ENCODE measurements at regions not wholly inside any gene's neighbourhood (a gene's known extent, or its start where the extent isn't known, plus 50 kb on each side); places are given as distances from the start of the nearest gene placed in this dataset.
"Not testable (repeated sequence)": the region's sequence is repeated elsewhere in the genome, so short reads cannot be mapped to it uniquely, and the experiment has no call there.

DNA sequence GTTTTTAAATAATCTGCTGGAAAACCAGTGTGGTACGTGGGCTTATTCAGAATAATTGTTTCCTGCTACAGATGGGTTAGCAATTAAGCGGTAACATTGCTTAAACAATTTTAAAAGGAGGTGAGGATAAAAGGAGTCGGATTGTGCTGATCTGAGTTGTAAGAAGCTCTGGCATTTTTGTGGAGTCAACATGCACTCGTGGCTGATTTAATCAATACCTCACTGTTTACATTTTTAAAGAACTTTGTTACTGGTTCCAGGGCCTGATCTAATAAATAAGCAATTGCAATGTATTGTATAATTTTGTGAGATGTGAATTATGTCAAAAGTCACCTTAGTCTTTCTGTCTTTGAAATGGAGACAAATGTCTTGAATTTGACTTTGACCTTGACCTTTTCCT, 474.0 kb downstream of the SETD4 start:
- DNase-seq: no peak

DNA sequence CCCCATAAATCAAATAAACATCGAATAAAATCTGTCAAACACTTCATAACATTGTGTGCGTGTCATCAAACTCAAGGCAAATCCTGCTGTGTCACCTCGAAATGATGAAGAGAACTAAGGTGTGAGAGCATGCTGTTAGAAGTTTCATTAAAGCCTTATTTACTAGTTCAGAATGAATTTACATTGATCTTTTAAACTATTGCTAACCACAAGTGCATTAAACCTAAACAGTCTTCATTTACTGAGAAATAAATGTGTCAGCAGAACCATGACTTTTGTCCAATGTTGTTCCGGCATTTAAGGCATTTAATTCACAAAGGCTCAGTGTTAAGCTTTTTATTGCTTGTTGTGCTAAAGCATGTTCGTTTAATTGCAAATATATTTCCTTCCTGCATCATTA, 474.4 kb downstream of the SETD4 start:
- no peak for DNase-seq

DNA sequence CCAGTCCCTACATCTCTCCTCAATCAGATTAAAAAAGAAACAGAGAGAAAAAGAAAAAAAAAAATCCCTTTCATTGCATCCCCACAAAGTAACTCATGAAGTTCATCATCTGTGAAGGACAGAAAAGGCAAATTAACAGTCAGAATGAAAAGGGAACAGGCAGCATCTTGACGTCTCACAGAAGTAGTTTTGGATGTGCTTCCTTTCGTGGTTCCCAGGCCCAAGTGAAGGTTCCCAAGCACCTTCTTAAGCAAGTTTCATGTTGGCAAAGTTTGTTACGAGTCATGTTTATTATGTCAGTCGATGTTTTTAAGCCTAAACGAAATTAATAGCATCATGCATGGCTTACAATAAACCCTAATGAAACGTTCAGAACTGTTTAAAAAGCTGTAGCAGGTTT, 475.2 kb downstream of the SETD4 start:
- no peak for DNase-seq

DNA sequence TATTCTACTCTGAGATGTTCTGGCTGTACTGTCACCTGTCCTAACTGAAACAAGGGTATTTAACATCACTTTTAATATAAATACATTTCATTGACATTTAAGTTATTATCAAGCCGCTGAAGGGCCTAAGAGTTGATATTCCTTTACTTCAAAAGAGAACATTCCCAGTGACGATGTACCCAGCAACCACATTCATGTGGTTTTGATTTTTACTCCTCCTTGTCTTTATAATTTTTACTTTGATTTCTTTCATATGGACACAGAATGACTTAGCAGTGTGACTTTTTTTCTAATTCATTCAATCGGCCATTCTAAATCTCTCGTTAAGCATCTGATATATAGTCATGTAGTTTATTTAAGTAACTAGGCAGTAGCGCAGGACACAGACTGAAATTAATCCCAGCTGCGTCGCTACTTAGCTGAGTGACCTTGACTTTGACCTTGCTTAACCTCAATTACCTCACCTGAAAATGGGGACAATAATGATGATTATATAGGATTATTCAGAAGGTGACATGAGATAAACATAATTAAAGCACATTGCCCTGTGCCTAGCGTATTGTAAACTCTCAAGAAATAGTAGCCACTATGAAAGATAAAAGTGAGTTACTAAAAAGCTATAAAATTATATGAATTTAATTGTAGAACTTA, 476.6 kb downstream of the SETD4 start:
- DNase-seq: no peak

DNA sequence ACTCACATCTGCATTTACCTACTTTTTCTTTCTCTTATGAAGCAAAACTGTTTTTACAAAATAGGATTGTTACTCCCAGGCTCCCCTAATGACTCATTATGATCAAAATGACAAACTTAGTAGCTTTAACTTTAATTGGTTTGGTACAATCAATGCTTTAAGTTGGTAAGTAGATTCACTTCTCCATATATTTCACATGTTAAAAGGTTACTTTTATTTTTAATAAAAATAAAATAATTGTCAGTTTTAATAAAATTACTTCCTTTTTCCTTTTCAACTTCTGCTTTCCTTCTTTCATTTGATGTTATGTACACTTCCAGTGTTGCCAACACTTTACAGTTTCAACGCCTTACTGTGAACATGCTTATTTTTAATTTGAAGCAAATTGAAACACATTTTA, 477.6 kb downstream of the SETD4 start:
- no peak for DNase-seq

DNA sequence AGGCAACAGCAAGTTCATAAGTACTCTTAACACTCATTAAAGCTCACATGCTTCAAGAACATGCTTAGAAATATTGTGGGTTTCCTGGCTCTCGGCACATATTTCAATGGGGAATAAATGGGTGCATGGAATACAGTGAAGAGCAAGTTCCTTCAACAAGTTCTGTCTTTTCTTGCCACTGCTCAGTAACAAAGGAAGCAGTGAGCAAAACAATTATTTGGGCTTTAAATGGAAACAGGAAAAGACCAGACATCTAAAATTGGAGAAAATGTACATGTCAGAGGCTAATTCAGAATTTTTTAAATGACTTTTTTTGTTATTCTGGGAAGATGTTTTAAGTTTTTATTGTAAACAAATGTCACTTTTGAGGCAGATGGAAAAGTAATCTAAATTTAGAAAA, 478.7 kb downstream of the SETD4 start:
- DNase-seq: no peak

DNA sequence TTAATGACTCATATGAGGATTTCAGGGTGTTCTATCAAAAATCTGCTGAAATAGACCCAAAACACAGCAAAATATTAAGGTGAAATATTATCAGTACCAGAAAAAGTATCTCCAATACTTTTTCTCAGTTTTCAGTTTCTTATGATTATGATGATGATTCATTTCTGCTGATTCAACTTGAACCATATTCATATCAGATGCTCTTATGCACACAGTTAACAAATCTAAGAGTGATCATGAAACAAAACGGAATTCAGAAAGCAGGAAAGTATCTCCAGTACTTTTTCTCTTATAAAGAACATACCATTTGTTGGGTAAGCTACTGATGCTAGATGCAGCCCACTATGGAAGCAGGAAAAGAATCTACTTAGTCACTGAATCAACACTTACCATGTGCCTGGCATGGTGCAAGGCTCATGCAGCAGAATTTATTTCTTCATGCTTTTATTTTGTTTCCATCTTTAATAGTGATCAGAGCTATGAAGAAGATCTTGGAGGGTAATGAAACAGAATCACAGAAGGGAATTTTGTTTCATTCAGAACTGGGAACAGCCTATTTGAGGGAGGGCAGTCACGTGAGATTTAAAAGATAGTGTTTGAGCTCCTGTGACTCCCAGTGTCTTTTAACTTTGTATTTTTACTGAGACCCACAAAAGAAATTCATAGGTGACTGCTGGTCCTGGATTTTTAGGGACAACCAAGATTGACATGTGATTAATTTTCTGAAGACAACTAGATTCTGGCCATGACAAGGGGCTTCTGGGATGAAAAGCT, 480.6 kb downstream of the SETD4 start:
- DNase-seq: no peak

DNA sequence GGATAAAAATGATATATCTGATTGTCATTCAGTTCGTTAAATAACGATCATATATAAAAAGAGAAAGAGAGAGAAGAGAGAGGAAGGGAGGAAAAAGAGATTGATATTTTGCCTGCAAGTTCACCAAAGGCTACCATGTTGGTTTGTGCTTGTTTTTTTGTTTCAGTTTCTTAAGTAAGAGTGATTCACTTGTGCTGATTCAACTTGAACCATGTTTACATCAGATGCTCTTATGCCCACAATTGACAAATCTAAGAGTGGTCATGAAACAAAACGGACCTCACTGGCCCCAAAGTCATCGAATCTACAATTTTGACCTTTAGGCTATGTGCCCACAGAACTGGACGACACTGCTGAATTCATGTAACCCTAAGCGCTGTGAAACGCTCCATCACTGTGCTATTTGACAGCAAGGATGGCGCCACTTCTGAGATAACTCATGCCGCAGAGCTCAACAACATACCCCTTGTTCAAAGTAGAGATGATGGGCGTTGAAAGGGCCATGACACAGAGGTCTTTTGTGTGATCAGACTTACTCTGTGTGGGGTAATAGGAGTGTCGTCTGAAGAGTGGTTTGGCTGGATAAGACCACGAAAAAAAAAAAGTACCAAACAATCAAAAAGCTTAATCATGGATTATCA, 481.4 kb downstream of the SETD4 start:
- DNase-seq: peak; percentile 10

DNA sequence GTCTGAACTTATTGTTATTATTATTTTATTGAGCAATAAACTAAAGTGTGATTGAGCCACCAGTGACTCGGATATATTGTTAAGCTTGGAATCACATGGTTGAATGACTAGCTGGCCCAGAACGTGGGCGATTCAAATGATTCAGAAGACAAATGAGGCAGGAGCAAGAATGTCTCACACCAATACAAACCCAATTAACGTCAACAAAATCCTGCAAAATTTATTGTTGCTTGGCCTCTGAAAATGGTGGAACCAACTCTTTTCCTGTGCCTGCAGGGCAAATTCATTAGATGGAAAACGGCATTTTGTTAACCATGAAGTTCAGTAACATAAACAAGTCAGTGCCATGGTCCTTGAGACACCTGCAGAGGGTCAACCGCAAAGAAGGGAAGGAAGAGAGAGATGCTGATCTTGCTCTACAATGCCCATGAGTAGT, 482.0 kb downstream of the SETD4 start:
- no peak for DNase-seq

DNA sequence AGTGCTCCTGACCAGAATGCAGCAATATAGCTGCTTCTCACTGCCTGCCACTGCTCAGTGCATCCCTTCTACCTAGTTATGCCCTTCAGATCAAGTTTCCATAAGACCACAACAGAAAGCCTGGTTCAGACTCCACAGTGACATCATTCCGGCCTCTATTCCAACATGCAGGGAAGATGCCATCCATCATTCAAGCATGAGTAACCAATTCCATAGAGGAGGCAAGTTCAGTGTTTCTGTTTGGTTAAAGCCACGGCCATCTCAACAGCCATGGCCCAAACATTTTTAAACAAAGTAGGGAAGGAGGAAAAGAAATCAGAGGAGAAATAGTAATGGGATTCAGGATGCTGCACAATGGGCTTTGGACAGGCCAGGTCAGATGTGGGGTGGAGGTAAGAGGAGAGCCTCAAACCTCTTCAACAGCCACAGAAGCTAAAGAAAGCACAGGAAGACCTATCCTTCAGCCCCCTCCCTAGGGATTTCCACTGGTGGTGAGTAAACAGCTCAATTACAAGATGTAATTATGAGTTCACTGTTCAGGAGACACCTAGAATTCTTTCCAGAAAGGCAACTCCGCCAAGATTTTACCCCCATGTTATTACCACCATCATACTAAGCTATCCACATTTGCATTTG, 484.9 kb downstream of the SETD4 start:
- DNase-seq: no peak

DNA sequence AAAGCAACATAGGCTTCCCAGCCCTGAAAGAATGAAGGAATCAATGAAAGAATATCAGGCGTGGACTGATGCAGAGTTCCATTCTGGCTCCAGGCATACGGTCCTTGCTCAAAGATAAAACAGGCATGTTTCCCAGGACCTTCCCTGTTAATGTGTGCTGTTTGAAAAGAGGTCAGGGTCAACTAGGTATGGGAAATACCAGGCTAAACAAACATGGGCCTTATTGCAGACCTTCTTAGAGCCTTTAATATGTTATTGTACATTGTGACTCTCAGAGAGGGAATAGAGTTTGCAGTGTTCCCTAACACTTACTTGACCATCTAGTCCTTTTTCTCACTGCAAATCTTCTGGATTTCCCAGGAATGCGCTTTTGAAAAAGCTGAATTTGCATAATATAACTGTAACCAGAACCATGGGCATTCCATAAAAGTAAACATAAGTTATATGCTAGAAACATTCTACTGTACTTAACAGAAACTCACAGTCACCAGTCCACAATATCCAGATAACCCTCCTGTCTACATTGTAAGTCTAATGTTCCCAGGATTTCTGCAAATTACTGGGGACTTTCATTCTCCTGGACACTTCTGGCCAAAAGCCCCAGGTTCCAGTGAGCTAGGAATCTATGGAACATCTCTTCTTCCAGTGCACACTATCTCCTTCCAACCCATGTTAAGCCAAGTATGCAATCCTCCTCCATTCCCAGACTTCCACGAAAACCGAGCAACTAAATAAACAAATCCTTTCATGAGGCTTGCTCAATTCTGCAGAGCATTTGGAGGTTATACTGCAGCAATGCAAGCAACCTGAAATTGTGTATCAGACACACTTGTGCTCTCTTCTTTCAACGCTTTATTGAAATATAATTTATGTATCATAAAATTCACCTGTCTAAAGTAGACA, 486.6 kb downstream of the SETD4 start:
- no peak for DNase-seq

DNA sequence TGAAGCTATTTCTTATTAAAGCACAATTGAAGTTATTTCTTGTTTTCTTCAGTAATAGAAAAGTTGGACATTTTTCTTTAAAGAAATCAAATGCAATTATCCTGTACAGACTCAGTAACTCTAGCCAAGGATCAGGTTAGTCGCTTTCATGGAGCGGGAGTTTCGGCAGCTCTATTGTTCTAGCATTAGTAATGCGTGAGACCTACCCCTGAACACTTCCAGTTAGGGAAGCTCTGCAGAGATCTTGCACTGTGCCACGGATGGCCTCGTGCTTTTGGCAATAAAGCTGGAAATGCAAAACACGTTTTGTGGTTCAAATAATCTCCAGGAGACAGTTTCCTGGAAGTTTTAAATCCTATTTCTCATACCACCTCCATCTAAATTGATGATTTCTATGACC, 488.4 kb downstream of the SETD4 start:
- no peak for DNase-seq

DNA sequence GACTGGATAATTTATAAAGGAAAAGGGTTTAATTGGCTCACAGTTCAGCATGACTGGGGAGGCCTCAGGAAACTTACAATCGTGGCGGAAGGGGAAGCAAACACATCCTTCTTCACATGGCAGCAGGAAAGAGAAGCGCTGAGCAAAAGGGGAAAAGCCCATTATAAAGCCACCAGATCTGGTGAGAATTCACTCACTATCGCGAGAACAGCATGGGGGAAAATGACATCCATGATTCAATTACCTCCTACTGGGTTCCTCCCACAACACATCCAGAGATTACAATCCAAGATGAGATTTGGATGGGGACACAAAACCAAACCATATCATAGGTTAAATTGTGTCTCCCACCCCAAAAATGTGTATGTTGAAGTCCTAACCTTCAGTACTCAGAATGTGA, 491.7 kb downstream of the SETD4 start:
- no peak for DNase-seq

DNA sequence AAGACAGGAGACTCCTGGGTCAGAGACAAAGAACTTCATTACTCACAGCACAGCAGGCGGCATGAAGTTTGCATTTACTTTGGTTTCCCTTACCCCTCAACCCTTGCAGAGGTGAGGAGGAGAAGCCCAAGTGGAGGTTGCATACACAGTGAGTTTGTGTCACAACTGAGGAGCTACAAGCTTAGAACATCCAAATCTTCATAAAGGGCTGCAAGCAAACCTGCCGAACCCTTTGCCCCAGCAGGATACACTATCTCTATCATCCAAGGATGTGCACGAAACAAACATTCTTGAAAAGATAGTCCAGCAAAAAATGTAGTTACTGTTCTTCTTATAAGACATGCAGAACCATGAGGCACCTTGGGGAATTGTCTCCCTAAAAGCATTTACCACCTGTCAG, 493.5 kb downstream of the SETD4 start:
- no peak for DNase-seq

DNA sequence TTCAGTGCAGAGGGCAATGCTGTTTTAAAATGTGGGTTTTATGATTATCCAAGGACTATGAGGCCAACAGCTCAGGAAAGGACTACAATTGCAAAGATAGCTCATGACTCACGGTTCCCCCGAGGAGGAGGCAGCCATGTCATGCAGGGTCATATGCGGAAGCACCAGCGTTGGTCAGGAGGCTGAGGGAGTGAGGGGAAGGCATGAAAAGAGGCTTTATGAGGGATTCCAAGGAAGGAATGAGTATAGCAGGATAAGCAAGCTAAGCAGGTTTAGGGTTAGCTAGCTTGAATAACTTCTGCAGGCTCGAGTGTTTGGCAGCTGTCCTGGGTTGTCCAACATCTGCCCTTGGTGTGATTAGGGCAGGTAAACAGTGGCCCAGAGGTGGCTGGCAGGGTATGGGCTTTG, 495.1 kb downstream of the SETD4 start:
- DNase-seq: no peak

DNA sequence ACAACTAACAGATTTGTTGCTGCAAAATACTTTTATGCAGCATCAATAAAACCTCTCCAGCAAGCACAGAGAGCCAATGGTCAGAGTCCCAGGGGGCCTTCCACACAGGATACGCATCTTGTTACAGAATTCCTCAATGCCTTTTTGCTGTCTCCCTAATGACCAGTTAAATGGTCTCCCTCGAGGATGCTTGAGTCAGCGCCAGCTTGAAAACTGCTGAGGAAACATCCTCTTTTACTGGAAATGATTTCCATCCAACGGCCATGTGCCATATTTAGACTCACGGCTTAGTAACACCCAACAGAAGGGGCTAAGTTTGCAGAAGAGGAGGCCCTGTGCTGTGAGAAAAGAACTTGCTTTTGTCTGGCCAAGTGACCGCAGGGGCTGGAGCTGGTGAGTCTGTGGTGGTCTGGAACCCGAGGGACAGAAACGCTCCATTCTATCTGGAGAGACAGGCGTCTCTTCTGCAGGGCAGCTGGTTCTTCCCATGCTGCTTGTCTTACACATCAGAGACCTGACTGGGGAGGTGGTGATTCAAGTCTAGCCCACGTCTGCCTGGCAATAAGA, 496.4 kb downstream of the SETD4 start:
- no peak for DNase-seq

DNA sequence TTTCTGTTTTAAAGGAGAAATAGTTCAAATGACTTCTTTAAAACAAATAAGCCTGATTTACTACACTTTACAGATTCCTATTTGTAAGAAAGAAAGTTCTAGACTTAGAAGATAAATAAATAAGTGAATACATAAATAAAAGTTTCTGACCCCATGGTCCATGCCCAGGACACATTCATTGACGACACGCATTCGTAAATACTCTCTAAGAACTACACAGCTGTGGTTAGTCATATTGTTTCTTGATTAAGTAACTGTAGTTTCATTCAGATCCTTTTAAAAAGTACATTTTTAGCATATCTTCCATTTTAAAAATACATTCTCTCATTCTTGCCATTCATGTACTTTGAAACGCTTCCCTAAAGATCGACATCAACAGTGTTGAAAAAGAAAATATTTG, 497.4 kb downstream of the SETD4 start:
- no peak for DNase-seq

DNA sequence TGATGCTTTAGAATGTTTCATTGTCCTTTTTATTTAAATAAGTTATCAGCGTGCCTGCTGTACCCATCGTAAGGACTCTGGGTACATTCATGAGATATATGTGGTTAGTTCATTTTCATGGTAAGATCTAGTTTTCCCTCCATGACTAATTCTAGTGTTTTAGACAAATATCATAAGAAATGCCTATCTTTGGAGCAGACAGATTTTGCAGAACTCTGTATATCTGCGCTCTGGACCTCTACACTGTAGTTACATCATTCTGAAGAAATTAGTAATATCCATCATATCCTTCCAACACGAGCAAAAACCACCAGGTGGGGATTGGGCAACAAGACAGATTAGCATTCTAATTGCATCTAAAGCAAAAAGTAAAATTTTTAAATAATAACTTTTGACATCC, 499.2 kb downstream of the SETD4 start:
- no peak for DNase-seq

DNA sequence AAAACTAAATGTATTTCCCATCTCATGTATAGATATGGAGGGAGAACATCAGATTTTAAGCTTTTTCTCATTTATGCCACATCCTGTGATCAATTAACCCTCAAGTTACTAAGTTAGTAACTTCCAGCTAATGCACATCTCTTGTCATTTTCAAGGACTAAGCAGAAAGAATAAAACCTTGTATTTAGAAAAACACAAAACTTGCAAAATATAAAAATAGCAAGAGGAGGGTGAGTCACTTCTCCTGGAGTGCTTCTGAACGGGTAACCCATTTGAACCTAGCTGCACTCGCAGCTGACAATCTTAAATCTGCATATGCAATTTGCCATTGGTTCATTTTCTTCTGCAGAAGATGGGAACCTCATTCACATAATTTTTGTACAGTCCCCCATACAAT, 500.5 kb downstream of the SETD4 start:
- no peak for DNase-seq

DNA sequence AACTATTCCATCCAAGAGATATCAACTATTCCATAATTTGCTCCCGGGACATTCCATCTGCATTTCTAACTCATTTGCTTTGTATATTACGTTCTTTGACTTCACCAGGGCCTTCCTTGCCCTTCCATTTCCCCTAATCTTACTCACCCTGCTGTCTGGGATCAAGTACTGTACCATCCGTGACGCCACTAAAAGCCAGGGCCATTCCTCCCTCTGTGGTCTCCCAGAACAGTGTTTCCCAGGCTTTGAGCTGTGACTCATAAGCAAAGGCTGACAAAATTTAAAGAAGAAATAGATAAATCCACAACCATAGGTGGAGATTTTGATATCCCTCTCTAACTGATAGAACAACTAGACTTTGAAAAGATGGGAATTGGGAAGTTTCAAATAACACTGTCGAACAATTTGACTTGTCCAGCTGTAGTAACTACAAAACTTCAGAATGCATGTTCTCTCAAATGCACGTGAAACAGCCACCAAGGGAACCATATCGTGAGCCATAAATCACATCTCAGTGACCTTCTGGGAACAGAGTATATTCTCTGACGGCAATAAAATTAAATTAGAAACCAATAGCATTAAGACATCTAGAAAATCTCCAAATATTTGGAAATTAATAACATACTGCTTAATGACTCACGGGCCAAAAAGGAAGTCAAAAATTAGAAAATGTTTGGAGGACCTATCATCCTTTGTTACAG, 501.0 kb downstream of the SETD4 start:
- no peak for DNase-seq

DNA sequence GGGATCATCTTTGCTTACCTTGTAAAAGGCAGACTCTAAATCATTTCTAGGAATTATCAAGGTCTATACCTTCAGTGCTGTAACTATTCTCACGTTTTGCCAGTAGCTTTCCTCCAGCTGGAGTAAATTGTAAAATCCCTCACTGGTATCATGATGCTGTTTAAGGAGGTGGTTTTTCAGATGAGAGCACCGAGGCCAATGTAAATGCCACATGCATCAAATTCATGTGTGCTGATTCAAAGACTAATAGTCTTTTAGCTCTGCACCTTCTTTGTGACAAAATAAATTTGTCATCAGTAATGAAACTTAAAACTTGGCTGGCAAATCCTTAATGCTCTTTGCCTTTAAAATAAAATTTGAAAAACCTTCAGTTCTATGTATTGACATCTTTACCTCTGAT, 503.8 kb downstream of the SETD4 start:
- DNase-seq: no peak

DNA sequence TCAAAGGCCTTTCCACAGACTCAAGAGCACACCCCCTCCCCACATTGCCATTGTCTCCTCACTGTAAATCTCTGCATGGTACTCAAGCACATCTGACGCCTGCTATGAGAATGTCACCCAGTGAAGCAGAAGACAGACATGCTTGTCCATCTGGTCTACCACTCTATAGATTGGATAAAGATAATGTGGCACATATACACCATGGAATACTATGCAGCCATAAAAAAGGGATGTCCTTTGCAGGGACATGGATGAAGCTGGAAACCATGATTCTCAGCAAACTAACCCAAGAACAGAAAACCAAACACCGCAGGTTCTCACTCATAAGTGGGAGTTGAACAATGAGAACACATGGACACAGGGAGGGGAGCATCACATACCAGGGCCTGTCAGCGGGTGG, 503.4 kb upstream of the RUNX1 start:
- not testable (repeated sequence) for DNase-seq

Data from stimulated activated CD4-positive, alpha-beta T cell treated with anti-CD3 and anti-CD28 coated beads, Interleukin-12 subunit alpha, Interleukin-12 subunit beta, amount 100 ng/mL, for 4 hours (primary cell).